Glomerular visceral epithelial cell (primary cell): ENCODE measurements at regions not wholly inside any gene's neighbourhood (a gene's known extent, or its start where the extent isn't known, plus 50 kb on each side); places are given as distances from the start of the nearest gene placed in this dataset.
"Not testable (repeated sequence)": the region's sequence is repeated elsewhere in the genome, so short reads cannot be mapped to it uniquely, and the experiment has no call there.

Source experiments
- DNase-seq: peaks from one replicate; pipeline ENCODE4 v3.0.0-alpha.2; 2016; ENCODE audit errors: extremely low spot score

- no peak for DNase-seq
Measured at GRCh38 chr11:42976636-42977217, 335.1 kb upstream of the API5 start.

GRCh38 chr11:42992594-42992993 lies 319.2 kb upstream of the API5 start:
- no peak for DNase-seq

DNA sequence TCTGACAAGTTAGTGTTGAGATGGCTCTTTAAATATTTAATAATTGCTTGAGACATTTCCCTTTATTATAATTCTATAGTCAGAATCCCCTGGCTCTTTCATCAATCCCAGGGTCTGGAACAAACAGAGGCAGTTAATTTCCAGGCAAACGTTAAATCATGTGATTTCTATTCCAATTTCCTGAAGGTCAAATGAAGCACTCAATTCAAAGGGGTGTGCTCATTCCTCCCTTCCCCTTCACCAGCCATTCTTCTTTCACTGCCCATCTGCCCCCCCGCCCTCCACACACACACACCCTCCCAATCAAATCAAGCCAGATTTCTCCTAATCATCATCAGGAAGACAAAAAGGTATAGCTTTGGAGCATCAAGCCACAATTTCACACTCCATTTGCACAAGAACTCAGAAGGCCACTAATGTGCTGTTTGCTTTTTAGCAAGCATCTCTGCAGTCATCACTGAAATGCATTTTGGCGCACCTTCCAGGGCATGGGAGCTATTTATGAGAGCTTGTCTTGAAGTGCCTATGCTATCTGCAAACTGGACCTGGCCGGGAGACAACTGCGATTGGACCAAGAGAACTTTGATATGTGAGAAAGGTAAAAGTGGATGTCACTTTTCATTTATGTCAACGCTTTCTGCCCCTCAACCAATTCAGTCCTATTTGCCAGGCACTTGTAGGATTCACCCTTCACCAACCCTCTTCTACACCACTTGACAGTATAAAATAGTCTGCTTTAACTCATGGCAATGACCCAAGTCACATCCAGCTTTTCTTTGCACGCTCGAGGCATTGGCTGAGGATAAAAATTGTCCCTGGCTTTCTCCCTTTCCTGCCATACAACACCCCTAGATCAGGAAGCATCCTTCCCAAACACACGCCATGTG lies 315.1 kb upstream of the API5 start:
- DNase-seq = no peak

GRCh38 chr11:43004879-43005278 lies 306.9 kb upstream of the API5 start:
- DNase-seq = not testable (repeated sequence)

- DNase-seq = no peak
Measured at GRCh38 chr11:43010042-43010441, 301.8 kb upstream of the API5 start.

DNA sequence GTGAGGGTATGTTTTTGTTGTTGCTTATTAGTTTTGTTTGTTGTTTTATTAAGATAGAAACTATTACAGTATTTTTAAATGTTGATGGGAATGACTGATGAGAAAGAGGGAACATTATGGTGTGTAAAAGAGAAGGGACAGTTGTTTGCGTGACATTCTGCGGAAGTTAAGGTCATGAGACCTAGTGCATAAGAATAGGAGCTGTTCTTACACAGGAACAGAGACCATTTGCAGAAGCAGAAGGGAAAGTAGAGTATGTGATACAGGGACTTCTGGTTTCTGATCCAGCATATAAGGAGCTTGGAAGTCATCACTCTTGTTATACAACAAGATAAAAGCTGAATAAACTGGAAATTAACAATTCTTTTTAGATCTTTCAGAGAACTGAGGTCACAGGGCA lies 299.2 kb upstream of the API5 start:
- DNase-seq = no peak

DNA sequence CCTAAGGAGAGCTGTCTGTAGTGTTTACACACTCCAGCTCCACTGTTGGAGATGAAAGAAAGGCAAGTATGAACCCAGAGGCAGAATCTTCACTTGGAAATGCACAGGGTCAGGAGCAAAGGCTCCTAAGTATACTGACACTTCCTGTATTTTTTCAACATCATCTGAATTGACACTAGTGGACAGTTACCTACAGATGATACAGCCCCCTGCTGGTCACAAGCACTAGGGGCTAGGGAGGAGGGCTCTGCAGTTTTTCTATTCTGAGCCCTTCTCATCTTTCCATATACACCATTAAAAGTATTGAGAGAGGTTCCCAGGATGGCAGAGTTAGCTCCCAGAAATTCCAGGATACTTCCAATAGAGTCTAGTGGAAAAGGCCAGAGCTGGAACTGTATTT lies 290.3 kb upstream of the API5 start:
- DNase-seq = no peak

DNA sequence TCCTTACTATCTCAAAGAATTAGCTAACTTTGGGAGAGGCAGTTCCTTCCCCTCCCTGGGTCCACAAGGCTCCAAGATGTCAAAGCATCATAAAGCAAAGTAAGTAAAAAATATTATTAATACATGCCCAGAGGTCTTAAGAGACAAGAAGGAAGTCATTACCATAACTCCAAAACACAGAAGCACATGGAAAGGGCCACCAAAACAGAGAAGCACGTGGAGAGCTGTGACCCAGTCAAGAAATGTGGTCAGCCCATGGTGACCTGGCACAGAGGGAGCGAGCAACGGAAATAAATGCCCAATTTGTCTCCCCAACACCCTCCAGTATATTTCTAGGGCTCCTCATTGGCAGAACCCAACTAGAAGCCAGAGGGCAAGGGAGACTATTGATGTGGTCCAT lies 277.5 kb upstream of the API5 start:
- DNase-seq = no peak

DNA sequence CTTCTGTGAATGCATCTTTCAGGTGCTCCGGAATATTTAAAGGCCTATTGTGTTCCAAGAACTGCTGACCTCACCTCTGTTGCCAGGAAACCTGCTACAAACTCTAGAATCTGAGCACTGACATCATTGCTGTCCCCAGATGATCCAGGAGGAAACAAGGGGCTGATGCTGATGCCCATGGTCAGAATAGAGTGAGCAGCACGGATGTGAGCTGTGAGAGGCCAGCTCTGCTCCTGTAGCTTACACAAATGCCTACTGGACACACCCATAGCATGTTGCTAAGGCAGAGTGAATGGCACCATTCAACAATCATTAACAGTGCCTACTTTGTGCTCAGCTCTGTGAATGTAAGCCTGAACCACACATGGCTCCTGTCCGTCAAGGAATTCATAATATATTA lies 276.7 kb upstream of the API5 start:
- no peak for DNase-seq

DNA sequence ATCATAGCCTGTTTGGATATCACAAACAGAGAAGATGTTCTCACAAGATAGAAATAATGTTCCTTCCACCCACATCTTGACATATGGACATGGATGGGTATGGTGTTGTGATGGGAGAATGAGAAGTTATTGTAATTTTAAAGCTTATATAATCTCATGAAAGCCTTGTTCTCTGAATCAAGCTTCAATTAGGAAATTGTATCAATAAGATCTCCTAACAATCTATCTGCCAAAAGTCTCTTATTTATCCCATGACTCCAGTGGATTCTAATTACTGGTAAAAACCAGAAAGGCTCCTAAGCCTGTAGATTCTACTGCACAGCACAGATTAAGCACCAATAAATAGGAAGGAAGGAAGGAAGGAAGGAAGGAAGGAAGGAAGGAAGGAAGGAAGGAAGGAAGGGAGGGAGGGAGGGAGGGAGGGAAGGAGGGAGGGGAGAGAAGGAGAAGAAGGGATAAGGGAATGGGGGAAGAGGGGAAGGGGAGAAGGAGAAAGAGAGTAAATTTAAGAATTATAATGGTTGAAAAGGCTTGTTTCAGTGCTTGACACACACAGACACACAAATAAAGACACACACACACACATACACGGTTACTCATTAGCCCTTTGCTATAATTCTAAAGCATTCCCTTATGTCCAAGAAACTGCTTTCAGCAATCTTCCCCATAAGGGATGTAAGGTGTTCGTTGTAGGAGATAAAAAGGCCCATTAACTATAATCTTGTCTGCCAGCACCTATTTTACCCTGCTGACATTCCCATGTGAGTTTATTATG lies 258.0 kb upstream of the API5 start:
- no peak for DNase-seq

DNA sequence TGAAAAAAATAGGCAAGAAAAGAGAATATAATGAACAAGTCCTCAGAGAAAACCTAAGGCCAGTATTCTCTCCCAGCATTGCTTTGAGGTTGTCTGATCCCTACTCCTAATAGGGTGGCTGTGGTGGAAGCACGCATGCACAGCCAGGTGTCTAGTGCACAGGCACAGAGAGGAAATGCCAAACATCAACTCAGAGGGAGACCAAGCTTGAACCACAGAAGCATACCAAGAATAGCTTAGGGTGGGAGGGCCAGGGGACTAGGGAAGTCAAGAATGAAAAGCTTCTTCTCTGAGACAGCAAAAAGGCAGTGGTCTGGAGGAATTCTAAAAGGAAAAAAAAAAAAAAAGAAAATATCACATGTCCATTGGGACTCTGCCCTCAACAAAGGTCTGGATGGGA lies 244.1 kb upstream of the API5 start:
- DNase-seq = no peak

DNA sequence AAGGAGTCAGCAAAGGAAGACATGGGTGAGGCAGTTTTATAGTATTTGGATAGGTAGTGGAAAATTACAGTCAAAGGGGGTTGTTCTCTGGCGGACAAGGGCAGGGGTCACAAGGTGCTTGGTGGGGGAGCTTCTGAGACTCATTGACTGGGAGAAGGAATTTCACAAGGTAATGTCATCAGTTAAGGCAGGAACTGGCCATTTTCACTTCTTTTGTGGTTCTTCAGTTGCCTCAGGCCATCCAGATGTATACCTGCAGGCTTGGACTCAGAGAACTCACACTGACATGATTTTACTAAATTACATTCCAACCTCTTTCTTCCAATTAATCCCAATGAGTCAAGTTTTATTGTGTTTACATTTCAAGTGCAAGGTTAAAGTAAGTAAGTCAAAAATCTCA lies 240.5 kb upstream of the API5 start:
- no peak for DNase-seq

DNA sequence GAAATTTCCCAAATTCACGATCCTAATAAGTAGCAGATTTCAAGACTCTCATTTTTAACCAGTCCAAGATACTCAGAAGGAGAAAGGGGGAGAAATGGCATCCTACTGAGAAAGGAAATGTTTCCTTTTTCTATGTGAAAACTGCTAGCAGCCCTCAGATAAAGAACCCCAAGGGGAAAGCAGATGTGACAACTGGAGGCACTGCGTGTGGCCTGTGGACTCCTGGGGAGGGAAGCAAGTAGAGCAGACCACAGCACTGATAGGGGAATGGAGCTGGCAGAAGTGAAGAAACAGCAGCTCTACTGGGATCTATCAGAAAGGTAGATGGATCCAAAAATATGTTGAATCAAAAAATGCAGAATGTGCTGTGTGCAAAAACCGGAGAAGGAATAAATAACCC lies 239.7 kb upstream of the API5 start:
- DNase-seq = no peak

GRCh38 chr11:43072911-43073310 lies 238.9 kb upstream of the API5 start:
- DNase-seq = no peak

DNA sequence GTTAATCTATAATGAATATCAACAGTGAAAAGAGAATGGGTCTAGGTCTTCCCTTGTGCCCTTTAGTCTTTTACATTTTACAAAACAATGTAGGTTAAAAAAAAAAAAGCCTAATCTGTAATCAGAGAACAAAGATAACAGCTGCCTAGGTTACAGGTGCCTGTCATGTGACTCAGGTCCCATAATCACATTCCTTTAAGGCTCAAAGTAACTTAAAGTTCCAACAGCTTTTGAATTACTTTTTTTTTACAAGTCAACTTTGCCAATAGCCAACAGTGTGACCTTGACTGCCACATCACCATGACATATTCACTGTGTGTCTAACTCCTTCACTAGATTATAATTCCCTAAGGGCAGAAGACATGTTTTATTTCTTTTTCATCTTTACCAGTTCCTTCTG lies 237.0 kb upstream of the API5 start:
- no peak for DNase-seq

GRCh38 chr11:43101113-43101512 lies 210.7 kb upstream of the API5 start:
- DNase-seq = no peak

GRCh38 chr11:43116071-43116470 lies 195.7 kb upstream of the API5 start:
- no peak for DNase-seq

GRCh38 chr11:43119275-43119970 lies 192.4 kb upstream of the API5 start:
- no peak for DNase-seq

GRCh38 chr11:43122546-43122945 lies 189.2 kb upstream of the API5 start:
- DNase-seq = no peak

DNA sequence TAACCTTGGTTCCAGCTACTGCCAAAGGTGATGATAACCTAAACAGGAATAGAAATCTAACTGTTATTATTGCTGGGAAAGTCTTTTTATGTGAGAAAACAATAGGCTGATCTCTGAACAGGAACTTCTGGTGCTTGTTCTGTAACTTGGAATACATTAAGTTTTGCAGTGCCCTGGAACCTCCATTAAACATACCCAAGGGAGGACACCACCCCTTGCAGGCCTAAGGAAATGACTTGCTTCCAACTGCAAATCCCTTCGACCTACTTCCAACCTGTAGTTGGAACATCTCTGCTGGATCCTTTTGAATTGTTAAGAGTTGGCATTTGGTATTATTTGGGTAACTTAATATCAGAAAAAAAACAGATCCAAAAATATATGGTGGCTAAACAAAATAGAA lies 188.4 kb upstream of the API5 start:
- no peak for DNase-seq

GRCh38 chr11:43124272-43124935 lies 187.4 kb upstream of the API5 start:
- DNase-seq = no peak

DNA sequence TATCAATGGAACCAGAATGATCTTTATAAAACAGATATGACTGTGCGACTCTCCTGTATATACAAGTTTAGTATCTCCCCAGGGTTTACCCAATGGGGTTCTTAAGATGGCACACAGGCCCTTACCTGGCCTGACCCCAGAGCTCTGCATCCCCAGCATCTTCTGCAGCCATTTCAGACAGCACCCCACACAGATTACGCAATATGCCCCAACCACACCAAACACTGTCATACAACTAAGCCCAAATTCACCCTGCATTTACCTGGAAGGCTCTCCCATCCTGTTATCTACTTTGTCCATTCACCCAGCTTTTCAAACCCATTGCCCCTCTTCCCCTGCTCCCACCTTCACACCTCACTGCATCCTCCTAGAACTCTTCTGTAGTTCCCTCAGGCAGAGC lies 182.5 kb upstream of the API5 start:
- DNase-seq = no peak
